DMS53 treated with DMSO at 0.1 percent for 48 hours (cell line): ENCODE measurements at regions not wholly inside any gene's neighbourhood (a gene's known extent, or its start where the extent isn't known, plus 50 kb on each side); places are given as distances from the start of the nearest gene placed in this dataset.

Experiments
- DNase-seq: peaks from one replicate; lab custom pipeline; 2025; ENCODE audit not compliant: unreplicated experiment; lab: John Stamatoyannopoulos, UW

DNA sequence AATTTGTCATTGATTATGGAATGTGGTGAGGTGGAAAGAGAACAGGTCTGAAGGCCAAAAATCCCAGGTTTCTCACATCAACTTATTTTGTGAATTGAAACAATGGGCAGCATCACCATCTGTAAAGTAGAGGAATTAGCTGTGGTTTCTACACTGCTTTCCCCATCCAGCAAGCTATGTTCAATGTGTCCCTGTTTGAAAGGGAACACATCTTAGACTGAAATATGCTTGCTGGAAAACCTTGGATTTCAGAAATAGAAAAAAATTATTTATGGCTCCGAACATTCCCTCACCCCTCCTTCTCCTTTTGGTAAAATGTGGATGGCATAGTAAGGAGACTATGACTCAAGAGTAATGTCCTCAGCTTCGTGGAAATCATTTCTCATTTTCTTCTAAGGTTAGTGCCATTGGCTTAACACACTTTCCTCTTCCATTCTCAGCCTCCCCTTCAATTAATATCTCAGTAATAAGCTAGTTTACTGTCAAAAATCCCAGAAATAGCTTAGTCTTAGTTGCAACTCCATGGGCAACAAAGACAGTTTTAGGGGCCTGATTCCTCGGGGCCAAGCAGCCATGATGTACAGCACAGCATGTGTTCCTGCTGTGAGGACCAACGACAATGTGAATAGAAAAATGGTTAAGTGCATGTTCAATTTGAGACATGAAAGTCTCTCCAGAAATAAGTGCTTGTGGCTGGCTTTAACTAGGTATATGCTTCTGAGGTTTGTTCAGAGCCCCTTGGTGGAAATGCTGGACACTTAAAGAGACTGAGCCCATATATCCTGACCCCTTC lies 205.8 kb upstream of the SLC38A2 start:
- DNase-seq: no peak

DNA sequence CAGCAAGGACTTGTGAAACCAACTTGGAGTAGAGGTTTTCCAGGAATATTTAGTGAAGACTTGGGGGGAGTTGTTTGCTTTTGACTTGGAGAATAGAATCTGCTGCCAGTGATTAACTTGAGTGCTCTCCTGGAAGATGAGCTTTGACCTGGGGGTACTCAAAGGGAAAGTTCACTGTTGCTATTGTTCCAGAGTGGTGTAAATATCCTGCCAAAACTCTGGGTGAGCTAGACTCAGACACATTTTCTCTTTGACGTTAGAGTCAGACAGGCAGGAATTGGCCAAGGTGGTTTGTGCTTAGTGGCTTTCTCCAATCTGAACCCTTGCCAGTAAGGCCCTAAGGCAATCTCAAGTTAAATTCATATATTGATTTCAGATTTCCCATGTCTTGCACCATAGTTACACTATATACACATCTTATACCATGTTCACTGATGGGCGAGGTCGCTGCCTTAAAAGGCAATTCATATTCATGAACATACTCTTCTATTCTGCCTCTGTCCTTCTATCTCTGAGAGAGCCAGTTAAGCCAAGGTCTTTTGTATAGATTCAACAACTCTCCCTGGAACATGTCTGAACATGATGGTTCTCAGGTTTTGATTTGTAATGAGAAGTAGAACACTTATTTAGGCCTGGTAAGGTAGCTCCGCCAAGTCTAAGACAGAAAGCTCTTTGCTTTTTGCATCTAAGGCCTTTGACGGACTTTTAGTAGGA lies 204.6 kb upstream of the SLC38A2 start:
- no peak for DNase-seq

DNA sequence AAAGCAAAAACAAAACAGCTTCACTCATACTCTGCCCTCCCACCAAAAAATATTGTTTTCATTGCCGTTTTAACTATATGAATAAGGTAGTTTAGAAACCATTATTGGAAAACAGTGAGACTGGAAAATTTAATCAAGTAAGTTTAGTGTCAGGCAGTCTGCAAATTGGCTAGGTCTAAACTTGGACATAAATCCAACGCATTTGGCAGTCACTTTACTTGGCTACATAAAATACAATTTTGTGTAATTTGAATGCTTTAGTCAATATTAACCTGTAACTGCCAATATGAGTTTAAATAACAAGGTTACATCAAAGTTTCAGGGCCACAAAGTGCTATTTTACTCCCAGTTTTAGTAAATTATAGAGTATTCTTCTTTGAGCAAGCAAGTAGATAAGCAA lies 202.3 kb upstream of the SLC38A2 start:
- DNase-seq: no peak

DNA sequence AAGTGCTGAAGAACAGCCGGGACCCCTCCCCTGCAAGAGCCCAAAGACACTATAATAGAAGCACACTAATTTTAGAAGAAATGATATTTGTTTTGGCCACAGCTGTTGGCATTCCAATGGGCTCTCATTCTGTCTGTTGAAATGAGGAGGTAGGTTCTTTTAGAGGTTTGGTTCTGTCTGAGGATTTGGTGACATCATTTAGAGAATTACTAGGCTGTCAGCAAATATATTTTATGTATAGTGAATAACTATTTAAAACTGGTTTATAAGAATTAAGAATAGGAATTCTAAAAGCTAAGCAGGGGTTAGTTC lies 200.7 kb upstream of the SLC38A2 start:
- DNase-seq: no peak

DNA sequence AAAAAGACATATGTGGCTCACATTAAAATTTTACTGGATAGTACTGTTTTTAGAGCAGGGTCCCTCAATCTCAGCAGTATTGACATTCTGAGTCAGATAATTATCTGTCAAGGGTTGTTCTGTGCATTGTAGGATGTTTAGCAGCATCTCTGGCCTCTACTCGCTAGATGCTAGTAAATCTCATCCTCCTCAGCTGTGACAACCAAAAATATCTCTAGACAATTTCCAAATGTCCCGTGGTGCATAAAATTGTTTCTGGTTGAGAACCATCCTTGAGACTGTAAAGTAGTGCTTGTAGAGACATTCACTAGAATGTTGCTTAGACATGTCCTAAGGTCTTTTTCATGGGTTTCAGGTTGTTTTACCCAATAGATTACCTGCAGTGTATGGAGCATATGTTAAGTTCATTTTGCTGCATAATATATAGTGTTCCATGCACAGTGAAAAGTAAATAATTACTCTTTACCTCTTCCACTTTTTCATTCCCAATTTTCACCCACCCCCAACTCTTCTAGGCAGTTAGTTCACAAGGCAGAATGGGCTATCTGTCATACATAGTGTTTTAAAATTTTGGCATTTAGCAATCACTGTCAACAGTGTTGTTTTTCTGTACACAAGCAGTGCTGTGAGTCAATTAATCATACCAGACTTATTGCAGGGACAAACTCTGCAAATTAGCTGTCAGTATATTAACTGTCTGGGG lies 200.2 kb upstream of the SLC38A2 start:
- DNase-seq: no peak

DNA sequence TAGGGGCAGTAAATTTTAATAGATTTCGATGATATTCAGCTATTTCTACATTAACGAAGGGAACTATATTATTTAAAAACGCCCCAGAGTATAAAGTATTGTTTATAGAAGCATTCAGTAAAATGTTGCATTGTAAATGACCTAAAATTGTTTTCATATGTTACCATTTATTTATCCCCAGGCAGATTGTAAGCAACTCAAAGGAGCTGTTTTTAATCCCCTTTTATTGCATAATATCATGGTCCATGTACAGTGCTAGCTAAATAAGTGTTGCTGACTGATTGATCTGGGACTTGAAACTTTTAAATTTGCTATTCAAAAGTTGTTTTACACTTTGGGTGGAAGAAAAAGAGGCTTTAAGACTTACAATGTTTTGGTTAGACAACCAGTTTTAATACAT lies 199.0 kb upstream of the SLC38A2 start:
- no peak for DNase-seq

DNA sequence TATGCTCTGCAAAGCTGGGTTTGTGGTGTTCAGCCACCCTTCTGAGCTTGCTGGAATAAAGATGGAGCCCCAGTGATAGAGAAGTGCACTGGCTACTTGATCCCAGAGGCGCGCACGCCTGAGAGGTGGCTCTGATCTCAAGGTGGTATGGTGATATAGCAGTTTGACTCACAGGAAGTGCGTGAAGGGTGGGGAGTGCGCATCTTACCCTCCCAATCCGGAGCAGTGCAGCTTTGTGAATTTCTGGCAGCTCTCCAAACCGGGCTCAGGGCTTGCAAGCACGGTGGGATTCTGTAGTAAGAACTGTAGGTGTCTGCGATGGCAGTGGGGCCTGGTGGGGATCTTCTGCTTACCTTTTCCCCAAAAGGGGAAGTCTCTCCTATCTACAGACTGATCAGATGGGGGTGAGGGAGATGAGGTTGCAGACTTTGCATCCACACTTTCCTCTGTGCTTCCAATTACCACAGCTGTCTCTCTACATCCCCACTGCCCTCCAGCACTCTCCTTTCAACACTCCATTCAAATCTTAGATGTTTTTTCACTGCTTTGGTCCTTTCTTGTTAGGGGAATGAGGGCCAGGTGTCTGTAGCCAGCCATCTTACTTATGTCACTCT lies 197.4 kb upstream of the SLC38A2 start:
- no peak for DNase-seq

DNA sequence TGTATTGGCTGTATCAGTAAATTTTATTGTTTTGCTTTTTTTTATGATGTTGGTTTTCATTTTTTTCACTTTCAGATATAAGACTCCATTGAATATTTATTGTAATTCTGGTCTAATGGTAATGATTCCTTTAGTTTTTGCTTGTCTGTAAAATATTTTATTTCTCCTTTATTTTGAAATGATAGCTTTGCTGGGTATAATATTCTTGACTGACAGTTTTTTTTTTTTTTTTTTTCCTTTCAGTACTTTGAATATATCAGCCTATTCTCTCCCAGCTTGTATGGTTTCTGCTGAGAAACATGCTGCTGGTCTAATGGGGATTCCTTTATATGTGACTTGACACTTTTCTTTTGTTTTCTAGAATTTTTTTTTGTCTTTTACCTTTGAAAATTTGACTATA lies 195.1 kb upstream of the SLC38A2 start:
- DNase-seq: no peak

DNA sequence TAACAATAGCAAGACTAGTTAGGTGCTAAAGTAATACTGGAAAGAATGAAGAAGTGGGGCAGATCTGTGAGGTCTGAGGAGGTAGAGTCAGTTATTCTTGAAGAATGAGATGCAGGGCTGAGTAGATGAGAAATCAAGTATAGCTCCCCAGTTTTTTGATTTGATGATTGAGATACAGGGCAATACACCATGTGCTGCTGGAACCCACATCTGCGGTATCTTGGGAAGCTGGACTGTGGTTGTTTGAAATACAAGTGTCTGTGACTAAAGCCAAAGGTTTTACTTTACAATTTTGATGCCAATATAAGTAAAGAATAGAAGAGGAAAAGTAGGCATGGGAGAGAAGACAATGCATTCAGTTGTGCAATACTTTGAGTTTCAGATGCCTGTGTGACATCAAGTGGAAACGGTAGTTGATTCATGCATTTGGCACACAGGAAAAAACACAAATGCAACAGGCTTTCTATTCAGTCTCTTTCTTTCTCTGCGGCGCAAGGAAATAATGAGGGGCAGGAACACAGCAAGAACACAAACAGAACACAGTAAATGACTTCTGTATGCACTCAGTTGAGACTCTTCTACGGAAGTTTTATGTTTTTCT lies 190.2 kb upstream of the SLC38A2 start:
- DNase-seq: peak; percentile 92

DNA sequence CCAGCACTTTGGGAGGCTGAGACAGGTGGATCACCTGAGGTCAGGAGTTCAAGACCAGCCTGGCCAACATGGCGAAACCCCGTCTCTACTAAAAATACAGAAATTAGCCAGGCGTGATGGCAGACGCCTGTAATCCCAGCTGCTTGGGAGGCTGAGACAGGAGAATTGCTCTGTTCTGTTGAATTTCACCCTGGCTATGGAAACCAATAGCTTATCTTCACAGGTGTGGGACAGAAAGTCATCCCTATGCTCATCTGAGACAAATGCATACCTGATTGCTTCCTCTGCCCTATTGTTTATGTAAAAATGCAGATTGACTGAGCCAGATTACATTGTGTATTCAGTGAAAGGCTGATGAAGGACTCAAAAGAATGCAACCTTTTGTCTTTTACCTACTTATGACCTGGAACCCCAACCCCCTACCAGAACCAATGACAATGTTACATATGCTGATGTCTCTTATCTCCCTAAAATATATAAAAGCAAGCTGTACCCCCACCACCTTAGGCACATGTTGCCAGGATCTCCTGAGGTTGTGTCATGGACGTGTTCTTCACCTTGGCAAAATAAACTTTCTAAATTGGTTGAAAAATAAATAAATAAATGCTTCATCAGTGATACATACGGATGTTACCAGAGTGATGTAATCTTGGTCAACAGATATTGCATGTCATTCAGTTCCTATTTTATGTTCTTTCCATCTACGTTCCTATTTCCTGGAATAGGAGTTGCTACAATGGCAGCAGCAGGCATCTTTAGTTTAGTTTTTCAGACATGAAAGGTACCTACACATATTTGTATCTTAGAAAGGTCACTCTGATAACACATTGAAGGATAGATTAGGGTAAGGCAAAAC lies 189.4 kb upstream of the SLC38A2 start:
- DNase-seq: peak; percentile 95

DNA sequence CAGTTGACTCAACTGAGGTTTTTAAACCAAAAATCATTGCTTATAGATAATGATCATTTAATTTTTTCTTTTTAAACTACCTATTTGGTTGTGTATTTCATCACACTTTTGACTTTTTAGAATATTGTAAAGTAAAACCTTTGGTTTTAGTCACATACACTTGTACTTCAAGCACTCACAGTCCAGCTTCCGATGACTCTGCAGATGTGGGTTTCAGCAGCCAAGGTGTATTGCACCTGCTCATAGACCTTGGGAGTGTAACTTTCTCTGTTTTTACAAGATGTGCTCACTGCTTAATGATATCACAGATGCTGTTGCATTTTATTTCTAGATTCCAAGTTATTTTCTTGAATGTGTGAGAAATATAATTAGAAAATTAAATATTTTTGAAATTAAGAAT lies 188.3 kb upstream of the SLC38A2 start:
- peak; percentile 71 for DNase-seq

DNA sequence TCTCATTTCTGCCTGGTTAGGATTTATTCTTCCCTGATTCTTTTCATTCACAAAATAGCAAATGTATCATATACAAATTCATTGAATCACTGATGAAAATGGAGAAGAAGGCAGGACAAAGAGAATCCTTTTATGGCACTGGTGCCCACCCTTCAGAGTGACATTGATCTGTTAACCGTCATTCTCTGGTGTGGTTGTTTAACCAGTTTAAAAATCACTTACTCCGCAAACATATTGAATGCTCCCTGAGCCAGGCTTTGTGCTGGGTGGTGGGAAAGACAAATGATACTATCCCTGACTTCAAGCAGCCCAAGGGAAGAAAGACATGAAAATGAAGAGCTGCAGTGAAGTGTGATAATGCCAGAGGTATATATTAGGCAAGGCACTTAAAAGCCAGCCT lies 187.5 kb upstream of the SLC38A2 start:
- no peak for DNase-seq

DNA sequence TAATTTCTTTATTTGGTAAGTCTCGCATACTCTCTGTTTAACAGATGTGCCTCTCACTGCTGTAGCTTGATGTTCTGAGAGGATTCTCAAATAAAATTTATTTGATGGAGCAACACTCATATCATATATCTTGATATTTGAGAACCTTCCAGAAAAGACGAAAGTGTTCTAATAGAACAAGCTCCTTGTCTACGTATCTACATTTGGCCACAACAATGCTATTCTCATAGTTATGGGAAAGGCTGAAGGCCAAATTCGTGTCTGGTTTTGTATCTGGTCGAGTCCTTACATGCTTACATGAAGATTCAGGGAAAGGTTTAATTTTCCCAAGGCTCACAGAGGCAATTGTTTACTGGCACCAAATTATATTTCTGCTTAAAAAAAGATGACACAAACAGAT lies 186.7 kb upstream of the SLC38A2 start:
- no peak for DNase-seq

DNA sequence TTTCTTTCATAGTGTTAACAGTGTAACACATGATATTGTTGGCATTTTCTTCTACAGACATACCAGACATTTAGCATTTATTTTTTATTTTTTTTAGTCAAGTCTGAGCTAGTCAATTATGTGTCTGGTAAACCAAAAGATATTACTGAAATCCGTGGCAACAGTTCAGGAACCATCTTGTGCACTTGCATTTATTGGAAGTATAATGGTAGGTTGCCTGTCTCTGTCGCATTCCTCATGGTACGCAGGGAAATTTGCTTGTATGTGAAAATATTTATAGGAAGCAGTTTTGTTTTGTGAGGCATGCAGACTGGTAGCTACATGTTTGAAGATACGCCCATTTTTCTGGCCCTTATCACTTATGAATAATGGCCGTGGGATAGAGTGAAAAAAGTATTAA lies 186.1 kb upstream of the SLC38A2 start:
- DNase-seq: no peak

DNA sequence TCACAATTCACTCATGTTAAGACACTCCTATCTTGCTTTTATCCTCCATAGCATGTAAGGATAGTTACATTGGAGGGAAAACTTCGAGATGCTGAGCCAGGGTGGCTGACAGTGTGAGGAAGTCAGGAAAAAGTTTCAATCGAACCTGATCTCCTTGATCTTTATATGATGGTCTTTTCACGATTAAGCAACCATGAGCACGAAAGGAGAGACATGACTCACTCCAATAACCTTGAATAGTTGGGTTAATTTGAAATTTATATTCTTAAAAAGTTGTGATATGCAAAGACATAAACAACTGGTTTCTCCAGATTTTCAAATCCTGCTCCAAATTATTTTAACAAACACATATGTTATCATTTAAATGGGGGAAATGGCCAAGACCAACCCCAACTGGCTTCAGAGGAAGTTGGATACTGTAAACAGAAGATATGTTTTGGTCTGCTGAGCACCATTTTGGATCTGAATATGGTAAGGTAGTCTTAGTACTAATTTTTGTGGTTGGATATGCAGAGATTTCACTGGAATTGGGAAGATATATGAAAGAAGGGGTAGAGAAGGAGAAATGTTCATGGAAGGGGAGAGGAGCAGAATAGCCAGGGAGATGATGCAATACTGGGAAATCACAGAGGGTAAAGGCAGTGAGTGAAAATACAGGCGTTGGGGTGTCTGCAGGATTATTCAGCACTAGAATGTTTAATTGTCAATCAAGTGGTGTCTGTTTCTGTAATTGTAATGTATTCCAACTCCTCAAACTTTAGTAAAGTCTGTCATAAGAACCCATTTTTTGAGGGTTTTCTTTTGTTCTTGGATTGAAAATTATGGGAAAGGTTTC lies 185.2 kb upstream of the SLC38A2 start:
- no peak for DNase-seq

DNA sequence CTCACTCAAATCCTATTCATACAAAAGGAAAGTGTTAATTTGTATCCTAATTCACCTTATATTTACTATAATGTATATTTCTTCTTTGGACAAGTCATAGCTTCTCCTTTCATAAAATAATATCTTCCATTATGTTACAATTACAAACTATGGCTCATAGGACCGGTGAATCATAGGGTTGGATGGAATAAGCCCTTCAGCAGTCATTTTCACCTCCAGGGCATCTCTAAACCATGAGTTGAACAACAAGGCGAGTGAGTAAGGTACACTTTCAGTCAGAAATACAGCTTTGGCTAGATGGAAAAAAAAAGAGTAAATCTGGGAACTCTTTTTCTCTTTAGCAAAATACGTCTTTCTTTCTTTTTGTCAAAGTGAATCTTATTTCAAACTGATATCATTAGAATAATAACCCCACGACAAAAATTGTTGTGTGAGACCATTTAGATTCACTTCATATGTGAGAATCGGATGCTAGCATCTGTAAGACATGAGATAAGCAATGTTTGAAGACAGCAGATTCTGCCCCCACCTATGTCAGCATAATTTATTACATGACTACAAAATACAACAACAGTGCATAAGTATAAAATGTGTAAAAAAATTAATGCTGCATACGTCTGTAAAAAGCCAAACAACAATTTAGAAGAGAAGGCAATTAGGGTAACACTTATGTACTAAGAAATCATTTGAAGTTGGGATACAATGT lies 184.4 kb upstream of the SLC38A2 start:
- no peak for DNase-seq

DNA sequence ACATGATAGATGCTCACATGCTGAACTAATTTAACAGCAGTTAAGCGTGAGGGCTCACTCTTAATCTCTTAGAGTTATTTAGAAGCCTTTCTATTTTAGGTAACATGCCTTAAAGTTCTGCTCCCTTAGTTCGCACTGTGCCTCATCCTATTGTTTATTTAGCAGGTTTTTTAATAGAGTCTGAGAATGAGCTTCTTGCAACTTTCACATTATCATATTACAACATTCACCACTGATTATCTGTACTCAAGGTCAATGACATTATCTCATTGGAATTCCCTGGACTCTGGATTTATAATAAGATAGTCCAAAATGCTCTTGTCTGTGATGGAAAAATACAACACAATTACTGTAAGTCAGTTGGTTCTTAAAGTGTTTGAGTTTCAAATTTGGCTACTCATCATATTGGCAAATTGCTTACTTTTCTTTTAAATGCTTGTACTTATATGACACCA lies 183.6 kb upstream of the SLC38A2 start:
- DNase-seq: no peak

DNA sequence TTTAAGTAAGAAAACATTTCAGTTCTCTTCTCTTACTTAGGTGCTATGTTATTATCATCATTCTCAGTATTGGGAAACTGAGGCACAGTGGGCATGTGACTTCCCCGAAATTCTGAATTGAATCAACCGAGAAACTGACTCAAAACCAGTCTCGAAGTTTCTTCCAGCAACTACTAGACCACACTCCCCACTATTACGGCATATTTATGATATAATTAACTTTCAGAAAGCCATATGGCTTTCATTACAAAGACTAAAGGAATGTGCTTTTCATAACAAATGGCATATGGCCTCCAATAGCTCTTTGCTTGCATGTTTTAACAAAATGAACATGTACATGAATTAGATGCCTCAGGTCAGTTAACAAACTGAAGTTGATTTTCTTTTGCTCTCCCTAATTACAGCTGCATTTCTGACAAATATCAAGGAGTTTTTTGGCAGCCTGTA lies 182.9 kb upstream of the SLC38A2 start:
- DNase-seq: no peak

DNA sequence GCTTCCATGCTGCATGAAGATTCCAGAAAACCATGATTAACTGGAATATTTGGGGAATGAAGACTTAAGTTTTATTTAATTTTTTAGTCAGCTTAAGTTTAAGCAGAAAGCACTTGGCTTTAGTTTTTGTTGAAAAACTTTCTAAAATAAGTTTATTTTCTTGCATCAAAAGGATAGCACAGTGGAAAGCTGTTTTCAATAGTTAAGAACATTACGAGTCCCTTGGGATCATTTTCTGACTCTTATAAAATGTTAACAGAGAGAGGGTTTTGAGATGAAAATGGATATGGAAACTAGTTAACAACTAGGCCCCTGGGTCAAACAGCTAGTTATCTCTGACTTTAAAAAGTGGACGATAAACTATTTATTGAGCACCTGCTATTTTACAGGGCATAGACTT lies 181.9 kb upstream of the SLC38A2 start:
- DNase-seq: no peak
